ENCODE measurements at regions not wholly inside any gene's neighbourhood (a gene's known extent, or its start where the extent isn't known, plus 50 kb on each side); places are given as distances from the start of the nearest gene placed in this dataset.
"Not testable (repeated sequence)": the region's sequence is repeated elsewhere in the genome, so short reads cannot be mapped to it uniquely, and the experiment has no call there.

- DNase-seq, result no peak
Observed at GRCh38 chr9:106467113-106467864, 395.7 kb upstream of the ZNF462 start.

GRCh38 chr9:106467865-106468164 is 395.2 kb upstream of the ZNF462 start:
- DNase-seq, result no peak

- DNase-seq, result no peak
Observed at GRCh38 chr9:106468431-106468830, 394.5 kb upstream of the ZNF462 start.

- no peak for DNase-seq
Observed at GRCh38 chr9:106478312-106478711, 384.7 kb upstream of the ZNF462 start.

- DNase-seq, result no peak
Observed at GRCh38 chr9:106478727-106479126, 384.2 kb upstream of the ZNF462 start.

GRCh38 chr9:106479679-106480078 is 383.3 kb upstream of the ZNF462 start:
- no peak for DNase-seq

- no peak for DNase-seq
Observed at GRCh38 chr9:106481013-106481609, 381.9 kb upstream of the ZNF462 start.

- no peak for DNase-seq
Observed at GRCh38 chr9:106482733-106483132, 380.2 kb upstream of the ZNF462 start.

GRCh38 chr9:106486685-106487084 is 376.3 kb upstream of the ZNF462 start:
- DNase-seq, result no peak

- DNase-seq, result no peak
Observed at GRCh38 chr9:106487266-106487665, 375.7 kb upstream of the ZNF462 start.

GRCh38 chr9:106492126-106492525 is 370.8 kb upstream of the ZNF462 start:
- not testable (repeated sequence) for DNase-seq

GRCh38 chr9:106500171-106500570 is 362.8 kb upstream of the ZNF462 start:
- no peak for DNase-seq

- not testable (repeated sequence) for DNase-seq
Observed at GRCh38 chr9:106501210-106501609, 361.8 kb upstream of the ZNF462 start.

GRCh38 chr9:106502930-106503329 is 360.0 kb upstream of the ZNF462 start:
- DNase-seq, result no peak

- no peak for DNase-seq
Observed at GRCh38 chr9:106503759-106504158, 359.2 kb upstream of the ZNF462 start.

GRCh38 chr9:106526716-106527204 is 336.2 kb upstream of the ZNF462 start:
- no peak for DNase-seq

- DNase-seq, result no peak
Observed at GRCh38 chr9:106528158-106528557, 334.8 kb upstream of the ZNF462 start.

- no peak for DNase-seq
Observed at GRCh38 chr9:106529616-106530015, 333.4 kb upstream of the ZNF462 start.

GRCh38 chr9:106531491-106531890 is 331.5 kb upstream of the ZNF462 start:
- no peak for DNase-seq

- no peak for DNase-seq
Observed at GRCh38 chr9:106532306-106533015, 330.5 kb upstream of the ZNF462 start.

GRCh38 chr9:106534800-106535199 is 328.2 kb upstream of the ZNF462 start:
- DNase-seq, result no peak

- no peak for DNase-seq
Observed at GRCh38 chr9:106535439-106535838, 327.5 kb upstream of the ZNF462 start.

- no peak for DNase-seq
Observed at GRCh38 chr9:106557996-106558667, 304.8 kb upstream of the ZNF462 start.
